H9 (cell line): ENCODE measurements at regions not wholly inside any gene's neighbourhood (a gene's known extent, or its start where the extent isn't known, plus 50 kb on each side); places are given as distances from the start of the nearest gene placed in this dataset.

ENCODE experiments used
- DNase-seq: peaks from one replicate; pipeline ENCODE4 v3.0.0-alpha.2; 2017
- H2AFZ ChIP-seq: one replicate; pipeline ENCODE4 v1.6.1; 2013; ENCODE audit warnings: mild to moderate bottlenecking, low read length, control low read depth, moderate library complexity
- H2AK5ac ChIP-seq: 2 replicates; pipeline ENCODE4 v1.6.1; 2013; ENCODE audit warnings: low read length, control low read depth, mixed read lengths; ENCODE audit not compliant: insufficient read length
- H2BK120ac ChIP-seq: one replicate; pipeline ENCODE4 v1.6.1; 2013; ENCODE audit warnings: low read depth, mild to moderate bottlenecking, low read length, control low read depth, inconsistent platforms; ENCODE audit not compliant: poor library complexity, severe bottlenecking
- H2BK12ac ChIP-seq: 2 replicates; pipeline ENCODE4 v1.6.1; 2013; ENCODE audit warnings: low read length, control low read depth, mixed read lengths, low read depth; ENCODE audit not compliant: insufficient read length
- H2BK15ac ChIP-seq: 2 replicates; pipeline ENCODE4 v1.6.1; 2013; ENCODE audit warnings: low read depth, low read length, control low read depth
- H2BK20ac ChIP-seq: one replicate; pipeline ENCODE4 v1.6.1; 2013; ENCODE audit warnings: low read depth, mild to moderate bottlenecking, low read length, control low read depth, inconsistent platforms; ENCODE audit not compliant: poor library complexity, severe bottlenecking
- H2BK5ac ChIP-seq: 2 replicates; pipeline ENCODE4 v1.6.1; 2013; ENCODE audit warnings: low read length, control low read depth, mixed read lengths; ENCODE audit not compliant: insufficient read length
- H3K14ac ChIP-seq: 2 replicates; pipeline ENCODE4 v1.6.1; 2013; ENCODE audit warnings: low read length, control low read depth; ENCODE audit not compliant: insufficient read depth
- H3K18ac ChIP-seq: 2 replicates; pipeline ENCODE4 v1.6.1; 2013; ENCODE audit warnings: low read depth, mild to moderate bottlenecking, mixed read lengths, low read length, control low read depth; ENCODE audit not compliant: insufficient read length
- H3K23ac ChIP-seq: 2 replicates; pipeline ENCODE4 v1.6.1; 2013; ENCODE audit warnings: low read length, control low read depth, mixed read lengths, low read depth; ENCODE audit not compliant: insufficient read length
- H3K23me2 ChIP-seq: 2 replicates; pipeline ENCODE4 v1.6.1; 2013; ENCODE audit warnings: low read depth, mild to moderate bottlenecking, mixed read lengths, low read length, control low read depth; ENCODE audit not compliant: insufficient read length, poor library complexity, severe bottlenecking
- H3K27ac ChIP-seq: 2 replicates; pipeline ENCODE4 v1.5.1; 2013; ENCODE audit warnings: low read length, control low read depth, mixed read lengths, low read depth; ENCODE audit not compliant: insufficient read length
- H3K27me3 ChIP-seq: 2 replicates; pipeline ENCODE4 v1.6.1; 2013; ENCODE audit warnings: low read length, control low read depth, inconsistent platforms; ENCODE audit not compliant: insufficient read depth
- H3K4ac ChIP-seq: 2 replicates; pipeline ENCODE4 v1.6.1; 2013; ENCODE audit warnings: low read depth, mild to moderate bottlenecking, control low read depth, inconsistent platforms, low read length, moderate library complexity
- H3K4me1 ChIP-seq: 2 replicates; pipeline ENCODE4 v1.6.1; 2013; ENCODE audit warnings: low read length, control low read depth, inconsistent platforms; ENCODE audit not compliant: insufficient read depth
- H3K4me2 ChIP-seq: 2 replicates; pipeline ENCODE4 v1.6.1; 2013; ENCODE audit warnings: low read length, control low read depth, mixed read lengths; ENCODE audit not compliant: insufficient read length, insufficient read depth
- H3K56ac ChIP-seq: 2 replicates; pipeline ENCODE4 v1.6.1; 2013; ENCODE audit warnings: low read depth, mild to moderate bottlenecking, mixed read lengths, low read length, control low read depth; ENCODE audit not compliant: insufficient read length
- H3K79me1 ChIP-seq: 2 replicates; pipeline ENCODE4 v1.6.1; 2013; ENCODE audit warnings: low read depth, mild to moderate bottlenecking, moderate library complexity, low read length, control low read depth, inconsistent platforms; ENCODE audit not compliant: insufficient read depth, poor library complexity, severe bottlenecking
- H3K79me2 ChIP-seq: 2 replicates; pipeline ENCODE4 v1.6.1; 2013; ENCODE audit warnings: low read length, control low read depth, inconsistent platforms; ENCODE audit not compliant: insufficient read depth
- H3K9ac ChIP-seq: 2 replicates; pipeline ENCODE4 v1.6.1; 2013; ENCODE audit warnings: low read length, control low read depth, mixed read lengths; ENCODE audit not compliant: insufficient read length; ENCODE audit errors: extremely low read depth
- H3K9me3 ChIP-seq: one replicate; pipeline ENCODE4 v1.6.1; 2013; ENCODE audit warnings: low read depth, low read length, inconsistent platforms; ENCODE audit not compliant: control insufficient read depth
- H3T11ph ChIP-seq: one replicate; pipeline ENCODE4 v1.6.1; 2013; ENCODE audit warnings: mild to moderate bottlenecking, low read length, control low read depth, inconsistent platforms
- H4K20me1 ChIP-seq: one replicate; pipeline ENCODE4 v1.6.1; 2013; ENCODE audit not compliant: control insufficient read depth, insufficient read length, insufficient read depth
- H4K5ac ChIP-seq: 2 replicates; pipeline ENCODE4 v1.6.1; 2013; ENCODE audit warnings: low read depth, mild to moderate bottlenecking, mixed read lengths, low read length, control low read depth; ENCODE audit not compliant: insufficient read length
- H4K8ac ChIP-seq: replicated peaks from 2 replicates; pipeline ENCODE4 v1.6.1; 2013; ENCODE audit warnings: low read length, control low read depth, mixed read lengths, low read depth; ENCODE audit not compliant: insufficient read length
- H4K91ac ChIP-seq: 2 replicates; pipeline ENCODE4 v1.6.1; 2013; ENCODE audit warnings: low read depth, mild to moderate bottlenecking, moderate library complexity, mixed read lengths, low read length, control low read depth; ENCODE audit not compliant: insufficient read length
- H3K27ac Mint-ChIP-seq, 3 experiments: 2 replicates in 2 of 3; 3 replicates in 1 of 3; pipeline ENCODE4 v1.8.0; 2020 to 2021; ENCODE audit warnings: mixed read lengths in 3 of 3, mild to moderate bottlenecking in 1 of 3, moderate library complexity in 1 of 3
- H3K27me3 Mint-ChIP-seq: 2 replicates; pipeline ENCODE4 v1.8.0; 2021; ENCODE audit warnings: low read depth, mild to moderate bottlenecking, moderate library complexity, mixed read lengths
- H3K36me3 Mint-ChIP-seq, 3 experiments: 2 replicates in 2 of 3; 3 replicates in 1 of 3; pipeline ENCODE4 v1.8.0; 2020 to 2021; ENCODE audit warnings: low read depth in 3 of 3, mixed read lengths in 3 of 3; ENCODE audit not compliant: insufficient read depth in 1 of 3
- H3K4me1 Mint-ChIP-seq, 2 experiments: 2 replicates each; pipeline ENCODE4 v1.8.0; 2020; ENCODE audit warnings: mixed read lengths in 2 of 2
- H3K4me3 Mint-ChIP-seq, 2 experiments: 2 replicates in 1 of 2; 3 replicates in 1 of 2; pipeline ENCODE4 v1.8.0; 2020 to 2021; ENCODE audit warnings: mild to moderate bottlenecking in 2 of 2, mixed read lengths in 2 of 2, moderate library complexity in 1 of 2
- H3K9me3 Mint-ChIP-seq, 2 experiments: 2 replicates in 1 of 2; 3 replicates in 1 of 2; pipeline ENCODE4 v1.8.0; 2020; ENCODE audit warnings: mild to moderate bottlenecking in 2 of 2, mixed read lengths in 2 of 2, moderate library complexity in 1 of 2
- CTCF ChIP-seq: fragments of 200-600 bp; sonication (generic); conservative IDR thresholded peaks from 3 replicates; pipeline ENCODE4 v1.8.0; 2021; ENCODE audit warnings: antibody characterized with exemption, mild to moderate bottlenecking
- WGBS: extraction: QIAGEN DNeasy Blood & Tissue Kit; methylation state at CpG from one replicate; pipeline ENCODE4 v1.1.7; 2013; ENCODE audit warnings: missing lambda C conversion rate, low lambda C conversion rate, mixed read lengths; ENCODE audit not compliant: insufficient read length; ENCODE audit errors: extremely low coverage; 5-methylcytosine and 5-hydroxymethylcytosine counted together

- Histone ChIP-seq H3K23me2 (no peaks in the 10 kb centered on the region), H4K20me1 (no peaks in the 10 kb centered on the region), H3K27me3 (no peaks in the 10 kb centered on the region), H2BK15ac (no peak overlapping the region), H3K23ac (no peak overlapping the region), H4K5ac (no peak overlapping the region), H4K91ac (no peak overlapping the region), H3K4me1 (no peaks in the 10 kb centered on the region), H3T11ph (no peak overlapping the region), H3K4me2 (no peak overlapping the region), H3K18ac (no peak overlapping the region), H4K8ac (no peak overlapping the region), H3K14ac (no peak overlapping the region), H2BK5ac (no peak overlapping the region), H2BK20ac (no peak overlapping the region), H3K79me2 (no peaks in the 10 kb centered on the region), H2AFZ (no peak overlapping the region), H2BK120ac (no peak overlapping the region), H3K9me3 (no peaks in the 10 kb centered on the region), H2BK12ac (no peak overlapping the region), H2AK5ac (no peak overlapping the region), H3K9ac (no peak overlapping the region), H3K4ac (no peak overlapping the region), H3K79me1 (no peaks in the 10 kb centered on the region), H3K27ac (no peak overlapping the region), H3K56ac (no peak overlapping the region)
- no peaks in the 10 kb centered on the region for H3K36me3 Mint-ChIP-seq
- no peak overlapping the region for H3K27ac Mint-ChIP-seq
- DNase-seq, result no peak
- no peak for TF ChIP-seq CTCF
- no peaks in the 10 kb centered on the region for H3K9me3 Mint-ChIP-seq
- no peaks in the 10 kb centered on the region for H3K27me3 Mint-ChIP-seq
- H3K4me3 Mint-ChIP-seq, result no peak overlapping the region
- WGBS, result no CpG with 5 or more reads among the region's 2 CpGs
- no peaks in the 10 kb centered on the region for H3K4me1 Mint-ChIP-seq
Observed at GRCh38 chr3:88984832-88985231, 122.6 kb upstream of the EPHA3 start.
